Activated naive CD4-positive, alpha-beta T cell treated with anti-CD3 and anti-CD28 coated beads for 36 hours (primary cell): ENCODE measurements at regions not wholly inside any gene's neighbourhood (a gene's known extent, or its start where the extent isn't known, plus 50 kb on each side); places are given as distances from the start of the nearest gene placed in this dataset.
"Not testable (repeated sequence)": the region's sequence is repeated elsewhere in the genome, so short reads cannot be mapped to it uniquely, and the experiment has no call there.

Source experiments
- CTCF ChIA-PET: fragments of 350-600 bp; sonication (Branson Sonifier 250); formaldehyde crosslinking; loops from one replicate; lab custom pipeline; 2021; ENCODE audit warnings: antibody characterized with exemption; lab: Charles Lee
- DNase-seq: peaks from one replicate; pipeline ENCODE4 v3.0.0-alpha.2; 2020
- H3K27ac Mint-ChIP-seq: one replicate; pipeline ENCODE4 v1.8.0; 2021; ENCODE audit warnings: mild to moderate bottlenecking, mixed read lengths
- H3K27me3 Mint-ChIP-seq: one replicate; pipeline ENCODE4 v1.8.0; 2021; ENCODE audit warnings: low read depth, mixed read lengths
- H3K36me3 Mint-ChIP-seq: one replicate; pipeline ENCODE4 v1.8.0; 2021; ENCODE audit warnings: low read depth, mixed read lengths
- H3K4me1 Mint-ChIP-seq: one replicate; pipeline ENCODE4 v1.8.0; 2021; ENCODE audit warnings: low read depth, mixed read lengths
- H3K4me3 Mint-ChIP-seq: one replicate; pipeline ENCODE4 v1.8.0; 2021; ENCODE audit warnings: mild to moderate bottlenecking, moderate library complexity, mixed read lengths
- H3K9me3 Mint-ChIP-seq: one replicate; pipeline ENCODE4 v1.8.0; 2021; ENCODE audit warnings: mixed read lengths
- intact Hi-C: fragments of 100-400 bp; cut with micrococcal nuclease; formaldehyde crosslinking; loops from one replicate; pipeline ENCODE4 v1.15.1; 2023

DNA sequence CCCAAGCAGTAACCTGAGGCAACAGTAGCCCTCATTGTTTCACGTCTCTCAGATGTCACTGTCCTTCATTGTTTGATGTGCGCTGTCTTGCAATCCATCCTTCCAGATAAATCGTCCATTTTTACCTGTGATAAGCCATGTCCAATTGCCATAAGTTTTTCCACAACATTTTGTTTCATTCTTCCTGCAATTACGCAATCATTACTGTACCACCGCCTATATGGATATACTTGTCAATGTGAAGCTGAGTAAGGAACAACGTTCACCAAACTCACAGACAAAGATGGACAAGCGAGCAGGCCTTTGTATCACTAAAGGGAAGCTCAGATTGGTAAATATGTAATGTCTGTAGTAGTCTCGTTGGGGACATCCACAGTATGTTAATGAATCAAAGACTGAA lies 452.5 kb upstream of the NDN start:
- H3K27me3 Mint-ChIP-seq, H3K9me3 Mint-ChIP-seq, H3K36me3 Mint-ChIP-seq, H3K27ac Mint-ChIP-seq, CTCF ChIA-PET, H3K4me3 Mint-ChIP-seq, H3K4me1 Mint-ChIP-seq, DNase-seq, intact Hi-C loops: not testable (repeated sequence)

DNA sequence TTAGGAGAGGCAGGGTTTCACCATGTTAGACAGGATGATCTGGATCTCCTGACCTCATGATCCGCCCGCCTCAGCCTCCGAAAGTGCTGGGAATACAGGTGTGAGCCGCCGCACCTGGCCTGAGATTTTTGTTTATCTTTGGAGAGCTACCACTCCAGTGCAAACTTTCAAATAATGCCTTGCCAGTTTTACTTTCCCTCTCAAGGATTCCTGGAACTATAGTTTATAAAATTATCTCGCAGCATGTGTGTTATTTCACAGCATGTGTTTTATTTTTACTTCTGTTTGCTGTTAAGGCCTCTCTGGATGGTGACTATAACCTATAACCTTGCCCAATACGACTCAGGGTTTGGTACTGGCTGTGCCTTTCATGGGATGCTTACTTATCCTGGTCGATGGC lies 458.0 kb upstream of the NDN start:
- H3K27ac Mint-ChIP-seq, H3K4me1 Mint-ChIP-seq, H3K9me3 Mint-ChIP-seq, H3K4me3 Mint-ChIP-seq, intact Hi-C loops, H3K36me3 Mint-ChIP-seq, CTCF ChIA-PET, H3K27me3 Mint-ChIP-seq, DNase-seq: not testable (repeated sequence)

DNA sequence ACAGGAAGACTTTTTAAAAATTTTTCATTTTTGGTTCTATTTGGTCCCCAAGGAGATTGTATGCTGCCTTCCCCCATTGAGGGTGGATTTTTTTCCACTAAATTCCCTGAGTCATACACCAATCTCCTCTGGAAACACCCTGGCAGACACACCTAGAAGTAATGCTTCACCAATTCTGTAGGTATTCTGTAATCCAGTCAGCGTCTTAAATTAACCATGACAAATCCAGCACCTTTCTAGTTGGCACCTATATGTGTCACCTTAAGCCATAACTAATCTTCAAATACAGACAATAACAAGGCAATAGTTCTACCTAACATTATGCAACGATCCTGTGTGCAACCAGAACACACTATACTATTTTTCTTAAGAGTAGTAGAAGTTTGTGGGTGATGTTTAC lies 459.1 kb upstream of the NDN start:
- peaks cover 2% of the 10 kb centered on the region for H3K9me3 Mint-ChIP-seq
- H3K27ac Mint-ChIP-seq: no peak overlapping the region
- H3K36me3 Mint-ChIP-seq: no peaks in the 10 kb centered on the region
- CTCF ChIA-PET: no interaction called here
- H3K27me3 Mint-ChIP-seq: no peaks in the 10 kb centered on the region
- no peaks in the 10 kb centered on the region for H3K4me1 Mint-ChIP-seq
- no peak overlapping the region for H3K4me3 Mint-ChIP-seq
- intact Hi-C loops: no loop called here
- DNase-seq: no peak

DNA sequence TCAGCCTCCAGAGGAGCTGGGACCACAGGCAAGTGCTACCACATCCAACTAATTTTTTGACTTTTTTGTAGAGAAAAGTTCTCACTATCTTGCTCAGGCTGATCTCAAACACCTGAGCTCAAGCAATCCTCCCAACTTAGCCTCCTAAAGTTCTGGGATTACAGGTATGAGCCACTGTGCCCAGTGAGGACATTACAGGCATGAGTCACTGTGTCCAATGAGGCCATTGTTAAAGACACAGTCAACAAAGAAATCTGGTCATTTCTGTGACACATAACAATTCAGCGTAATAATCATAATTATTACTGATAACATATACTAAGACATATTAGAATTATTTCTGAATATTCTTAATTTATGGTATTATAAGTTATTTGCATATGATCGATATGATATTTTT lies 463.4 kb upstream of the NDN start:
- Mint-ChIP-seq H3K4me3 (no peak overlapping the region), H3K27me3 (no peaks in the 10 kb centered on the region), H3K9me3 (peaks cover 2% of the 10 kb centered on the region), H3K36me3 (no peaks in the 10 kb centered on the region), H3K4me1 (no peaks in the 10 kb centered on the region), H3K27ac (no peak overlapping the region)
- CTCF ChIA-PET: no interaction called here
- DNase-seq: no peak
- intact Hi-C loops: no loop called here

DNA sequence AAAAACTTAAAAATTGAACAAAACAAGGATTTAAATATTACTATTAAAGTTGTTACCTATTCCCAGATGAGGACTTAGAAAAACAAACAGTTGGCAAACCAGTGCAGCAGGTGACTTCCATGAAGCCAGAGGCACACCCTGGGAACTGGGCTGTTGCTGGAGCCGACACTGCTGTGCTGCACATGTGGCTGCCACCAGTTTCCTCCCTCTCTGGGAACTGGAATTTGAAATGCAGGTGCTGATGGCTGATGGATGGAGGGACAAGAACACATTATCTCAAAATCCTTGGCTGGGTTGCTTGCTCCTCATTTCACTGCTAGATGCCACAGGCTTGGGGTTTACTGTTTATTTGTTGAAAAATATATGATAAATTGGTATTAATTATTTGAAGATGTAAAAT lies 471.2 kb upstream of the NDN start:
- H3K4me3 Mint-ChIP-seq, H3K9me3 Mint-ChIP-seq, H3K27ac Mint-ChIP-seq, DNase-seq, H3K27me3 Mint-ChIP-seq, H3K4me1 Mint-ChIP-seq, intact Hi-C loops, CTCF ChIA-PET, H3K36me3 Mint-ChIP-seq: not testable (repeated sequence)

DNA sequence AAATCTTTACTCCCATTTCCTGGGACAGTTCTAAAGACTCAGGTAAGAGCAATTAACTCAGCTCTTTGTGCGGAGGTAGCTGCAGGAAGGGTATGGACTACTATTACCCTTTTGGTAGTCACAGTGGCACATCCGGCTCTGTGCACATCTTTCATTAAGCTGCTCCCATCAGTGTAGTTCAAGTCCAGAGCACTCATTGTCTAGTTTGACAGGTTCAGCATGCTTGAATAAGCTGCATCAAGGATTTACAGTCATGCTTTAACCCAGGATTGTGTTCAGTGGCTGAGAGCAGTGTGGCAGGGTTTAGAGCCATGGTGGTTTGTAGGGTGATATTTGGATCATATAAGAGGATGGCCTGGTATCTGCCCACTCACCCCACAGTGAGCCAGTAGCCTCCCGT lies 478.4 kb upstream of the NDN start:
- H3K9me3 Mint-ChIP-seq, H3K27ac Mint-ChIP-seq, DNase-seq, H3K27me3 Mint-ChIP-seq, H3K4me1 Mint-ChIP-seq, H3K36me3 Mint-ChIP-seq, CTCF ChIA-PET, intact Hi-C loops, H3K4me3 Mint-ChIP-seq: not testable (repeated sequence)

DNA sequence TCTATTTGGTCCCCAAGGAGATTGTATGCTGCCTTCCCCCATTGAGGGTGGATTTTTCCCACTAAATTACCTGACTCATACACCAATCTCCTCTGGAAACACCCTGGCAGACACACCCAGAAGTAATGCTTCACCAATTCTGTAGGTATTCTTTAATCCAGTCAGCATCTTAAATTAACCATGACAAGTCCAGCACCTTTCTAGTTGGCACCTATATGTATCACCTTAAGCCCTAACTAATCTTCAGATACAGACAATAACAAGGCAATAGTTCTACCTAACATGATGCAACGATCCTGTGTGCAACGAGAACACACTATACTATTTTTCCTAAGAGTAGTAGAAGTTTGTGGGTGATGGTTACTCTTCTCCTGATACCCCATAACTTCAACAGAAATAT lies 473.3 kb upstream of the NPAP1 start:
- intact Hi-C loops, H3K9me3 Mint-ChIP-seq, DNase-seq, H3K4me1 Mint-ChIP-seq, H3K4me3 Mint-ChIP-seq, H3K36me3 Mint-ChIP-seq, H3K27ac Mint-ChIP-seq, CTCF ChIA-PET, H3K27me3 Mint-ChIP-seq: not testable (repeated sequence)

DNA sequence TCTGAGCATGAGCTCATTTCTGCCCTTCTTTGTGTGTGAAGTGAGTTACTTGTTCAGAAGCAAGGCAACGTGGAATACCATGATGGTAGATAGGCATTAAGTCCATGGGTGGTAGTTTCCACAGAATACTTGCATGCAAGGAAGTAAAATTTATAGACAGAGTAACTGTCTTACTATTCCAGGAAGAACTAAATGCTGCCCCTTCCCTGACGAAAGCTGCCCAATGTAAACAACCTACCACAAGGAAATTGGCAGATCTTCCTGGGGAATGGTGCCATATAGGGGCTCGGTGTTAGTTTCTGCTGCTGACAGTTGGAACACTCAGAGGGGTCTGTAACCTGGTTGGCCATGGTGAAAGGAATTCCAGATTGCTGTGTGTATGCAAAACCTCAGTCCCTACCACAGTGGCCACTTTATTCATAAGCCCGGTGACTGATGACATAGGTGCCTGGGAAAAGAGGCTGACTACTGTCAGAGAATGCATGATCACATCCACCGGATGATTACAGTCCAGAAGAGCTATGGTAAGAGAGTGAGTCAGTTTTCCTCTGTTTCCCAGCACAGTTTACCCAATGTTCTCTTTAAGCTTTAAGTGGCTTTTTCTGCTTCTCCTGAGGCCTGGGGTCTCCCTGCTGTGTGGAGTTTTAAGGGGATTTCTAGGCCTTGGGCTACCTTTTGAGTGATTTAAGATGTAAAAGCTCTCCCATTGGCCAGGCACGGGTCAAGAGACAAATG lies 463.7 kb upstream of the NPAP1 start:
- H3K36me3 Mint-ChIP-seq, intact Hi-C loops, H3K9me3 Mint-ChIP-seq: not testable (repeated sequence)

DNA sequence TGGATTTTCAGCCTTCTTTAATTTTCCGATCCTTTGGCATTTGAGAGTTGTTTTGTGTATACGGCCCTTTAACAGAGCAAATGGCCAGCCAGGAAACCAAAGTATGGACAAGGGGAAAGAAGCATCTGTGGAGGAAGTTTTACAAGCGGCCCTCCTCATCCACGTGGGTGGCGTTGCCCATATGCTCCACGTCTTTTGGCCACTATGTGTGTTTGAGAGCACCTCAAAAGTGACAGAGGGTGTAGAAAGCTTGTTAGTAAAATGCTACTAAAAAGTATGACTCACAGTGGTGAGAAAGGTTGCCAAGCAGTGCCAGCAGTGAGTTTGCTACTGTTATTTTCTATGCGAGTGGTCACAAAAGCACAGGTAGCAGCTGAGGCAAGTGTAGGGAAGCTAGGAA lies 451.8 kb upstream of the NPAP1 start:
- CTCF ChIA-PET: no interaction called here
- H3K27me3 Mint-ChIP-seq: no peaks in the 10 kb centered on the region
- no peaks in the 10 kb centered on the region for H3K4me1 Mint-ChIP-seq
- intact Hi-C loops: no loop called here
- H3K4me3 Mint-ChIP-seq: no peak overlapping the region
- no peak for DNase-seq
- peaks cover 4% of the 10 kb centered on the region for H3K9me3 Mint-ChIP-seq
- no peaks in the 10 kb centered on the region for H3K36me3 Mint-ChIP-seq
- H3K27ac Mint-ChIP-seq: no peak overlapping the region

More for the DNA sequence above, 463.7 kb upstream of the NPAP1 start:
- H3K4me1 Mint-ChIP-seq, H3K27me3 Mint-ChIP-seq, CTCF ChIA-PET, H3K27ac Mint-ChIP-seq, DNase-seq, H3K4me3 Mint-ChIP-seq: not testable (repeated sequence)

DNA sequence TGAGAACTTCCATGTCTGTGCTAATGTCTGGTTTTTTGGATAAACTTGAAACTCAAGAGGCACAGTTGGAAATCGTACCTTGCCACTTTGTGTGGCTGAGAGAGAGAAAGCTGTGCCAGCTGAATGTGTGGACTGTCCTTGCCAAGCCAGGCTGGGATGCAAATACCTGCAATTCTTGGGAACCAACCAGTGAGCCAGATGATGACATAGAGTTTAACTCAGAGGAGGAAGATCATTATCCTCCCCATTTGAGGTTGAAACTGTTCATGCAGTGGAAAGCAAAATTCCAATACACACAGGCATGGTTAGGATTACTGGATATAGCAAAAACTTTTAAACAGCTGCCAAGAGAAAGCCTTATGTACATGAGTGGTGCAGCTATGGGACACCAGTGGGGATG lies 451.4 kb upstream of the NPAP1 start:
- DNase-seq: no peak
- Mint-ChIP-seq H3K27me3 (no peaks in the 10 kb centered on the region), H3K4me3 (no peak overlapping the region), H3K4me1 (no peaks in the 10 kb centered on the region), H3K27ac (no peak overlapping the region), H3K9me3 (peaks cover 6% of the 10 kb centered on the region), H3K36me3 (no peaks in the 10 kb centered on the region)
- intact Hi-C loops: no loop called here
- CTCF ChIA-PET: no interaction called here

DNA sequence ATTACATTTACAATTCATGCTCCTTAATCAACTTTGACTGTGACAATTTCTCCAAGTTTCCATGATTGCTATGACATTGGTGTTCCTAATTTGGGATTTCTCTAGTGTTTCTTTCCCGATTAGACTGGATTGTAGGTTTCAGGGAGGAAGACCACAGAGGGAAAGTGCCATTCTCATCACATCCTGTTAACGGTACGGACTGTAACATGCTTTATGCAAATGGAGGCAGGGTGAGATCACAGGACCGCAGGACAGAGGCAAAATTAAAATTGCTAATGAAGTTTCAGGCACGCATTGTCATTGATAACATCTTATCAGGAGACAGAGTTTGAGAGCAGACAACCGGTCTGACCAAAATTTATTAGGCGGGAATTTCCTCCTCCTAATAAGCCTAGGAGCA lies 446.7 kb upstream of the NPAP1 start:
- H3K27ac Mint-ChIP-seq, H3K4me3 Mint-ChIP-seq, DNase-seq, H3K9me3 Mint-ChIP-seq, intact Hi-C loops, CTCF ChIA-PET, H3K27me3 Mint-ChIP-seq, H3K36me3 Mint-ChIP-seq, H3K4me1 Mint-ChIP-seq: not testable (repeated sequence)

DNA sequence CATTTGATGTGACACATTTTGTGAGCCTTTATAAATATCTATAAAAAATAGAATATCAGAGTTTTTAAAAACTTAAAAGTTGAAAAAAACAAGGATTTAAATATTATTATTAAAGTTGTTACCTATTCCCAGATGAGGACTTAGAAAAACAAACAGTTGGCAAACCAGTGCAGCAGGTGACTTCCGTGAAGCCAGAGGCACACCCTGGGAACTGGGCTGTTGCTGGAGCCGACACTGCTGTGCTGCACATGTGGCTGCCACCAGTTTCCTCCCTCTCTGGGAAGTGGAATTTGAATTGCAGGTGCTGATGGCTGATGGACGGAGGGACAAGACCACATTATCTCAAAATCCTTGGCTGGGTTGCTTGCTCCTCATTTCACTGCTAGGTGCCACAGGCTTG lies 442.4 kb upstream of the NPAP1 start:
- H3K9me3 Mint-ChIP-seq, H3K4me1 Mint-ChIP-seq, H3K27ac Mint-ChIP-seq, H3K36me3 Mint-ChIP-seq, DNase-seq, intact Hi-C loops, H3K27me3 Mint-ChIP-seq, H3K4me3 Mint-ChIP-seq: not testable (repeated sequence)
- CTCF ChIA-PET: interaction anchor here (0.6 kb wide), 1 partner anchor 440 kb away, joined by 3 read pairs; no protein-coding TSS in a partner anchor

DNA sequence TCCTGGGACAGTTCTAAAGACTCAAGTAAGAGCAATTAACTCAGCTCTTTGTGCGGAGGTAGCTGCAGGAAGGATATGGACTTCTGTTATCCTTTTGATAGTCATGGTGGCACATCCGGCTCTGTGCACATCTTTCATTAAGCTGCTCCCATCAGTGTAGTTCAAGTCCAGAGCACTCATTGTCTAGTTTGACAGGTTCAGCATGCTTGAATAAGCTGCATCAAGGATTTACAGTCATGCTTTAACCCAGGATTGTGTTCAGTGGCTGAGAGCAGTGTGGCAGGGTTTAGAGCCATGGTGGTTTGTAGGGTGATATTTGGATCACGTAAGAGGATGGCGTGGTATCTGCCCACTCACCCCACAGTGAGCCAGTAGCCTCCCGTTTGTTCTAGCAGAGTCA lies 435.0 kb upstream of the NPAP1 start:
- CTCF ChIA-PET, H3K36me3 Mint-ChIP-seq, H3K4me3 Mint-ChIP-seq, H3K9me3 Mint-ChIP-seq, intact Hi-C loops, DNase-seq, H3K27me3 Mint-ChIP-seq, H3K27ac Mint-ChIP-seq, H3K4me1 Mint-ChIP-seq: not testable (repeated sequence)
